ENCODE measurements at regions not wholly inside any gene's neighbourhood (a gene's known extent, or its start where the extent isn't known, plus 50 kb on each side); places are given as distances from the start of the nearest gene placed in this dataset.

GRCh38 chrX:99777912-99778311 lies 632.2 kb downstream of the PCDH19 start:
- DNase-seq (ENCODE audit: low read depth, low spot score), result no peak
- TF ChIP-seq EZH2 (IDR thresholded peaks at IDR 0.05), result no peak
- no peak for TF ChIP-seq FOXP2 (optimal IDR thresholded peaks at IDR 0.05; ENCODE audit: control extremely low read depth, extremely low read length, insufficient read depth)
- TF ChIP-seq POLR2AphosphoS5 (IDR thresholded peaks at IDR 0.05; ENCODE audit: borderline replicate concordance, low read depth, low read length), result no peak

DNA sequence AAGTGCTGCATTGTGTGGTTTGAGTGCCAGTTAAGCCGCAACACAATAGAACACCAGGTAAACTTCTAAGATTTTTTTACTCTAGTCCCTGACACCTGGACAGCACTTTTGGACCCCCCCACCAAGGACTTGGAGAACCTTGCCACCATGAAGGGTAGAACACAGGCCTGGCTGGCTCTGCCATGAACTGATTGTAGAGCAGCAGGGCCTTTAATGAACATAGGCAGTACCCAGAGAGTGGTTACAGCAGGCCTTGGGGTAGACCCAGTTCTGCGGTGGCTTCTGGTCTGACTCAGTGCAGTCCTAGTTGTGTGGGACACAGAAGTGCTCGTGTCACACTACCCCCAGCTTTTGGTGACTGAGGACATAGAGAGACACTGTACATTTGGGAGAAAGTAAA lies 648.3 kb downstream of the PCDH19 start:
- no peak for DNase-seq (ENCODE audit: low read depth, low spot score)
- Histone ChIP-seq H3K36me3 (ENCODE audit: insufficient read depth, low read length) (no peaks in the 10 kb centered on the region), H3K4me3 (no peak overlapping the region), H3K9me3 (ENCODE audit: low read depth, low read length) (no peaks in the 10 kb centered on the region), H3K9ac (ENCODE audit: insufficient read length) (no peak overlapping the region), H3K27ac (no peak overlapping the region)
- TF ChIP-seq EZH2 (IDR thresholded peaks at IDR 0.05), result no peak
- TF ChIP-seq FOXP2 (optimal IDR thresholded peaks at IDR 0.05; ENCODE audit: control extremely low read depth, extremely low read length, insufficient read depth), result no peak
- TF ChIP-seq POLR2AphosphoS5 (IDR thresholded peaks at IDR 0.05; ENCODE audit: borderline replicate concordance, low read depth, low read length), result no peak

More at GRCh38 chrX:99777912-99778311, 632.2 kb downstream of the PCDH19 start:
- Histone ChIP-seq H3K9ac (ENCODE audit: insufficient read length) (no peak overlapping the region), H3K36me3 (ENCODE audit: insufficient read depth, low read length) (no peaks in the 10 kb centered on the region), H3K27ac (no peak overlapping the region), H3K9me3 (ENCODE audit: low read depth, low read length) (no peaks in the 10 kb centered on the region), H3K4me3 (no peak overlapping the region)

DNA sequence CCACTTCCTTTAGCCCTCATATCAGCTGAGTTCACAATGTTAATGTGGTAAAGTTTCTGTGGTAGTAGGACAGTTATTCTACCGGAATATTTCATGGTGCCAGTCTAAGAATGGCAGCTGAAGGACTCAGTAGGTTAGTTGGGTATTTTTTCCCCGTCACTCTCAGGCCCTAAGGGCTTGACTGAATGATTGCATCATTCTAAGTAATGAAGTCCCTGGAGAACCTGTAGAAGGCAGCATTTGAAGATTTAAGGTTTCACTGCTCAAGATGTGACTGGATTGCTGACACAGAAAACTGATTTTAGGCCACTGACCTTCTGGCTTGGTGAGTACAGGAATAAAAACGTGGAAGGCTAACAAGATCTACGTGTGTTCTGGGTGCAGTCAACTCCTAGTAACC lies 657.3 kb downstream of the PCDH19 start:
- no peak for DNase-seq (ENCODE audit: low read depth, low spot score)
- no peak overlapping the region for H3K27ac ChIP-seq
- H3K9me3 ChIP-seq (ENCODE audit: low read depth, low read length), result no peaks in the 10 kb centered on the region
- no peaks in the 10 kb centered on the region for H3K36me3 ChIP-seq (ENCODE audit: insufficient read depth, low read length)
- no peak overlapping the region for H3K4me3 ChIP-seq
- H3K9ac ChIP-seq (ENCODE audit: insufficient read length), result no peak overlapping the region
- TF ChIP-seq POLR2AphosphoS5 (IDR thresholded peaks at IDR 0.05; ENCODE audit: borderline replicate concordance, low read depth, low read length) (no peak), FOXP2 (optimal IDR thresholded peaks at IDR 0.05; ENCODE audit: control extremely low read depth, extremely low read length, insufficient read depth) (no peak), EZH2 (IDR thresholded peaks at IDR 0.05) (no peak)

DNA sequence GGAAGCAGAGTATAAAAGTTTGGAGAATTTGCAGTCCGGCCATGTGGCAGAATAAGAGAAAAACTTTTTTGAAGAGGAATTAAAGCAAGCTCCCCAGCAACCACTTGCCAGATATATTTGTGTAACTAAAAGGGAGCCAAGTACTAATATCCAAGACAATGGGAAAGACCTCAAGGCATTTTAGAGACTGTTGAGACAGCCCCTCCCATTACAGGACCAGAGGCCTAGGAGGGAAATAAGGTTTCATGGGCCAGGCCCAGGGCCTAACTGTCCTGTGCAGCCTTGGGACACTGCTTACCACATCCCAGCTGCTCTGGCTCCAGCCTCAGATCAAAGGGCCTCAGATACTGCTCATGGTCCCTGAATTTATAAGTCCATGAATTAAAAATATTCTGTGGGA lies 659.4 kb downstream of the PCDH19 start:
- TF ChIP-seq FOXP2 (optimal IDR thresholded peaks at IDR 0.05; ENCODE audit: control extremely low read depth, extremely low read length, insufficient read depth), result no peak
- no peak for TF ChIP-seq EZH2 (IDR thresholded peaks at IDR 0.05)
- no peak for TF ChIP-seq POLR2AphosphoS5 (IDR thresholded peaks at IDR 0.05; ENCODE audit: borderline replicate concordance, low read depth, low read length)
- Histone ChIP-seq H3K4me3 (no peak overlapping the region), H3K27ac (no peak overlapping the region), H3K36me3 (ENCODE audit: insufficient read depth, low read length) (no peaks in the 10 kb centered on the region), H3K9me3 (ENCODE audit: low read depth, low read length) (no peaks in the 10 kb centered on the region), H3K9ac (ENCODE audit: insufficient read length) (no peak overlapping the region)
- no peak for DNase-seq (ENCODE audit: low read depth, low spot score)

GRCh38 chrX:99722094-99722493 lies 688.0 kb downstream of the PCDH19 start:
- TF ChIP-seq POLR2AphosphoS5 (IDR thresholded peaks at IDR 0.05; ENCODE audit: borderline replicate concordance, low read depth, low read length) (no peak), EZH2 (IDR thresholded peaks at IDR 0.05) (no peak), FOXP2 (optimal IDR thresholded peaks at IDR 0.05; ENCODE audit: control extremely low read depth, extremely low read length, insufficient read depth) (no peak)
- no peaks in the 10 kb centered on the region for H3K36me3 ChIP-seq (ENCODE audit: insufficient read depth, low read length)
- no peaks in the 10 kb centered on the region for H3K9me3 ChIP-seq (ENCODE audit: low read depth, low read length)
- H3K4me3 ChIP-seq, result no peak overlapping the region
- H3K27ac ChIP-seq, result no peak overlapping the region
- no peak overlapping the region for H3K9ac ChIP-seq (ENCODE audit: insufficient read length)
- no peak for DNase-seq (ENCODE audit: low read depth, low spot score)

DNA sequence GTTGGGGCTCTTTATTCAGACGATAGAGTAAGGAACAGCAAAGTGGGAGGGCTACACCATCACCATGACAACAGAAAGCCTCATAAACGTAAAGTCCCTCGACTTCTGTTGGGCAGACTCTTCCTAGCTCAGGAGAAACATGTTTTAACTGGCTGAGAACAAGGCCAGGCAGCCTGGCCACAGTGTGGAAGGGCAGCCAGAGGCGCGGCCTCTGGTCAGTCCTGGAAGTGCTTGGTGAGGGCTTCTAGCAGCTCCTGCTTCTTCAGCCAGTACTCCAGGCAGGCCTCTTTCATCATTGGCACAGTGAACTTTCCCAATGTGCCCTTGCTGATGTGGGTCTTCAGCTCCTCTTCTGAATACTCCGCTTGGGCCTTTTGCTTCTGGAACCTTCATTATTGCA lies 690.9 kb downstream of the PCDH19 start:
- TF ChIP-seq EZH2 (IDR thresholded peaks at IDR 0.05) (no peak), FOXP2 (optimal IDR thresholded peaks at IDR 0.05; ENCODE audit: control extremely low read depth, extremely low read length, insufficient read depth) (no peak), POLR2AphosphoS5 (IDR thresholded peaks at IDR 0.05; ENCODE audit: borderline replicate concordance, low read depth, low read length) (no peak)
- DNase-seq (ENCODE audit: low read depth, low spot score), result no peak
- H3K36me3 ChIP-seq (ENCODE audit: insufficient read depth, low read length), result no peaks in the 10 kb centered on the region
- H3K9me3 ChIP-seq (ENCODE audit: low read depth, low read length), result no peaks in the 10 kb centered on the region
- no peak overlapping the region for H3K27ac ChIP-seq
- H3K4me3 ChIP-seq, result no peak overlapping the region
- no peak overlapping the region for H3K9ac ChIP-seq (ENCODE audit: insufficient read length)

DNA sequence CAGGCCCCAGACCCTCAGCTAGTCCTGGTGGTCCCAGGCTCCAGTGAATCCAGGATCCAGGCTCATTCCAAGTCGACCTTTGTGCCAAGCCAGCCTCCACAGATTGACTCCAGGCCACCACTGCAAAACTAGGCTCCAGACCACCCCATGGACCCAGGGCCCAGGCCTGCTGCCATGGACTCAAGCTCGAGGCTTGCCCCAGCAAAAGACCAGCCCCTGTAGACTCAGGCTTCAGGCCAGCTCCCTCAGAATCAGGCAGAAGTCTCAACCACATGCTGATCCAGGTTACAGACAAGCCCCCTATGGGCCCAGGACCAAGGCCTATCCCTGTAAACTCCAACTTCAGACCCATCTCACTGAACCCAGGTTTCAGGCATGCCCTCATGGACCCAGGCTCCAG lies 692.4 kb downstream of the PCDH19 start:
- Histone ChIP-seq H3K9me3 (ENCODE audit: low read depth, low read length) (no peaks in the 10 kb centered on the region), H3K27ac (no peak overlapping the region), H3K36me3 (ENCODE audit: insufficient read depth, low read length) (no peaks in the 10 kb centered on the region), H3K4me3 (no peak overlapping the region), H3K9ac (ENCODE audit: insufficient read length) (no peak overlapping the region)
- TF ChIP-seq FOXP2 (optimal IDR thresholded peaks at IDR 0.05; ENCODE audit: control extremely low read depth, extremely low read length, insufficient read depth) (no peak), POLR2AphosphoS5 (IDR thresholded peaks at IDR 0.05; ENCODE audit: borderline replicate concordance, low read depth, low read length) (no peak), EZH2 (IDR thresholded peaks at IDR 0.05) (no peak)
- no peak for DNase-seq (ENCODE audit: low read depth, low spot score)

- no peak overlapping the region for H3K4me3 ChIP-seq
- no peak for TF ChIP-seq POLR2AphosphoS5 (IDR thresholded peaks at IDR 0.05; ENCODE audit: borderline replicate concordance, low read depth, low read length)
- TF ChIP-seq FOXP2 (optimal IDR thresholded peaks at IDR 0.05; ENCODE audit: control extremely low read depth, extremely low read length, insufficient read depth), result no peak
- no peak for TF ChIP-seq EZH2 (IDR thresholded peaks at IDR 0.05)
- no peaks in the 10 kb centered on the region for H3K36me3 ChIP-seq (ENCODE audit: insufficient read depth, low read length)
- no peak overlapping the region for H3K9ac ChIP-seq (ENCODE audit: insufficient read length)
- DNase-seq (ENCODE audit: low read depth, low spot score), result no peak
- H3K9me3 ChIP-seq (ENCODE audit: low read depth, low read length), result no peaks in the 10 kb centered on the region
- no peak overlapping the region for H3K27ac ChIP-seq
These were observed 704.4 kb downstream of the PCDH19 start for GRCh38 chrX:99705701-99706100.

GRCh38 chrX:99703473-99703872 lies 706.6 kb downstream of the PCDH19 start:
- Histone ChIP-seq H3K36me3 (ENCODE audit: insufficient read depth, low read length) (no peaks in the 10 kb centered on the region), H3K4me3 (no peak overlapping the region), H3K27ac (no peak overlapping the region), H3K9me3 (ENCODE audit: low read depth, low read length) (no peaks in the 10 kb centered on the region), H3K9ac (ENCODE audit: insufficient read length) (no peak overlapping the region)
- no peak for TF ChIP-seq POLR2AphosphoS5 (IDR thresholded peaks at IDR 0.05; ENCODE audit: borderline replicate concordance, low read depth, low read length)
- TF ChIP-seq FOXP2 (optimal IDR thresholded peaks at IDR 0.05; ENCODE audit: control extremely low read depth, extremely low read length, insufficient read depth), result no peak
- TF ChIP-seq EZH2 (IDR thresholded peaks at IDR 0.05), result no peak
- DNase-seq (ENCODE audit: low read depth, low spot score), result no peak
